ENCODE measurements at regions not wholly inside any gene's neighbourhood (a gene's known extent, or its start where the extent isn't known, plus 50 kb on each side); places are given as distances from the start of the nearest gene placed in this dataset.

DNA sequence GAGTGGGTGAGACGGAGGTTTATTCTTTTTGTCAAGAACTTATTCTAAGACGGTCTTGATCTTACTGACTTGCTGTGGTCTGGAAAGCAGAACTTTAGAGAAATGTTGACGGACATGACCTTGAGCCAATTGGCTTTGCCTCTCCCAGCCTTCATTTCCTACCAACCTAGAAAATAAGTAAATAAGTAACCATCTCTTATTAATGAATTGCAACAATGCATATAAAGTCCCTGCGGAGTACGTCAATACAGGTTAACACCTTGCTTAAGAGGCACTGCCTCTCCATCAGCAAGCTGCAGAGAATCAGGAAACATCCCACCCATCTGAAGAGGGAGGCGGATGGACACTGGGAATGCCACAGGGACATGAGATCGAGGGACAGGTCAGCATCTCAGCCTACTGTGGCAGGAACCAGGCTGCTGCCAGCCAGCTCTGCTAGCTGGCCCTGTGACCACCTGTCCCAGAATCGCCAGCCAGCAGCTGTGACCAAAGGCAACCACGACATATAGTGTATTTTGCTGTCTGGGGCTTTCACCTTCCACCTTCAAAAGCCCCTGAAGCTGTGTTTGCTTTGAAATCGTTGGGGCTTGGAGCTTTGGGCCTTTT, 208.3 kb downstream of the BCL11B start:
- no peak for TF ChIP-seq POLR2A (IDR thresholded peaks at IDR 0.05)
- TF ChIP-seq CTCF (IDR thresholded peaks at IDR 0.05) = no peak
- TF ChIP-seq EP300 (IDR thresholded peaks at IDR 0.05) = no peak
- no peak for TF ChIP-seq POLR2AphosphoS5 (IDR thresholded peaks at IDR 0.05)

Data from suprapubic skin (tissue), 4 donors.